ENCODE measurements at regions not wholly inside any gene's neighbourhood (a gene's known extent, or its start where the extent isn't known, plus 50 kb on each side); places are given as distances from the start of the nearest gene placed in this dataset.
"Not testable (repeated sequence)": the region's sequence is repeated elsewhere in the genome, so short reads cannot be mapped to it uniquely, and the experiment has no call there.

DNA sequence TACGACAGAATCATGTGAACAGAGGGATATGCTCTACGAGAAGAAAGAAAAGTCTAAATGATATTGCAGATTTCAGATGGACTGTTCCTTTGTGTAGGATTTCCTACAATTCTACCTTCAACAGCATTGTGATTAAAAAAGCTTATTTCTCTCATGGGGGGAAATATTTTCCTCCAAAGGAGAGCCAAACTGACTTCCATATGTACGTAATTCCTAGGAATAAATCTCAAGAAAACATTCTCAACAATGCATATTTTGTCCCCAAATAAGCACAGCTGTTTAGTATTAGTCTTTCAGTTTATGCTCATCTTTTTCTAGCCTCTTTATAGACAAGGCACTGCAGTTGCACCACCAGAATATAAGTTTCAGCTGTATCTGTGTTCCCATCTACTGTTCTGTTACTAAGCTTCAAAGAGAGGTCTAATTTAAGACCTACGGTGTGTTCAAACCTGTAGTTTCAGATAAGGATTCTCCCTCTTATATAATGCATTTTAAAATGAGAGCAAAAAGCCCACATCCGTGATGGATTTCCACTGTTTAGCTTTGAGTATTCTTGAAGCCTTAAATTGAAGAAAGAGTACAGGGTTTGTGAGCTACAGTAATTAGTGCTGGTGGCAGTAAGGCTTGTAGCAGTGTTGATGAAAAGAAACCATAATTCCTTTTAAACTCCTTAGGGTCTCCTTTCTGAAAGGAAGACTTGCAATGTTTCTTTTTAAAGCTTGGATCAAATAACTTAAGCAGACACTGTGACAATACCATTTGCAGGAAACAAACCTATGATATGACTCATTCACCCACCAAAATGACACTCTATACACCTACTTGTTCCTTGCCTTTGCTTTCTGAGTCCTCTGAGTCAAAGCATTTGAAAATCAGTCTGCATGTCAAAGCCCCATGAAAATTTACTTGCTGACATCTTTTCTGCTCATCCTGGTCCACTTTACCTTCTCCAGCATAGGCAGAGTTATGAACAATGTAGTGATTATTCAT is 754.1 kb downstream of the NOVA1 start:
- no peak for DNase-seq

DNA sequence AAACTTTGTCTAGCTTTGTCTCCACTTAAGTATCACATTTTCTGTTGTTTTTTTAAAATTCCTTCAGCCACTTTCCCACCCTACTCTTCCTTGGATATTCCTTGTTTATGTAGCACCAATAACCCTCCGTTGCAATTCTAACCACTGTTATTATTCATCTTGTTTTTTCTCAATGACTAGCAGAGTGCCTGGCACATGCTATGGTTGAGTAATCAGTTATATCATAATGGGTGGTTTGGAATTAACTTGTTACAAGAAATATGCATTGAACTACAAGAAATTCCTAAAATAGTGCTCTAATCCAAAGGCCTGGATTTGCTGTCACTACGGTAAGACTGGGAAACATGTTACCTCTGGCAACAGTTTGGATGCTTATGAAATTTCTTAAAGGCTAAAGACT is 756.6 kb downstream of the NOVA1 start:
- DNase-seq = no peak

DNA sequence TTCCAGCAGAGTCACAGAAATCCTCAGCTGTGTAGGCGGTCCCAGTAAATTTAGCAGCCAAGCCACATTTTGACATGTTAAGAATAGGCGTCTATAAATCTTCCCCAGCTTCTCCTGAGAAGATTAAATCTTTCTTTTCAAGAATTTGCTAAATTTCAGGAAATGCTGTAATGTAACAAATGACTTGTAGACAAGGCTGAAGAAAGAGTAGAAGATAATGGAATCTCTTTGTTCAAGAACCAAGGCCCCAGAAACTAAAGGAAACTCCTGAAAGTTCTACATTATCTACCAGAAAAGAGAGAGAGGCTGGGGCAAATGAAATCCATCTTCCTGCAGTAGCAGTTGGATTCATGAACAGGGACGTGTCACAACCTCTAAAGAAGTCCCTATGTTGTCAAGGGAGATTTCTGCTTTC is 760.3 kb downstream of the NOVA1 start:
- DNase-seq = no peak

DNA sequence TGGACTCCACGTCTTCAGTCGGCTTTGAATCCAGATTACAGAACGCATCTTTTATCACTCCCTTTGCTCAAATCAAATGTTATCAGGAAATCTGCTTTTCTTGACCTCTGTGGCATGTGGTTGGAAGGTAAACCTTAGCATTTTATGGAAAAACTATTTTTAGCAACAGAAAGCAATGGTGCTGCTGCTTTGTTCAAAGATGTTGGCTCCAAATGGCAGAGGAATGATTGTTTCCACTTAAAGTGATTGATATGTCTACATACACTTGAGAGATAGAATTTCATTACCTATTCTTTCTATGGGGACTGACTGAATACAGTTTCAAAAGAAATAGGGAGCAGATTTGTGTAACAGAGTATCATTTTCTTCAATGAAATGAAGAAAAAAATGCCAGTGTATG is 761.2 kb downstream of the NOVA1 start:
- DNase-seq = no peak

DNA sequence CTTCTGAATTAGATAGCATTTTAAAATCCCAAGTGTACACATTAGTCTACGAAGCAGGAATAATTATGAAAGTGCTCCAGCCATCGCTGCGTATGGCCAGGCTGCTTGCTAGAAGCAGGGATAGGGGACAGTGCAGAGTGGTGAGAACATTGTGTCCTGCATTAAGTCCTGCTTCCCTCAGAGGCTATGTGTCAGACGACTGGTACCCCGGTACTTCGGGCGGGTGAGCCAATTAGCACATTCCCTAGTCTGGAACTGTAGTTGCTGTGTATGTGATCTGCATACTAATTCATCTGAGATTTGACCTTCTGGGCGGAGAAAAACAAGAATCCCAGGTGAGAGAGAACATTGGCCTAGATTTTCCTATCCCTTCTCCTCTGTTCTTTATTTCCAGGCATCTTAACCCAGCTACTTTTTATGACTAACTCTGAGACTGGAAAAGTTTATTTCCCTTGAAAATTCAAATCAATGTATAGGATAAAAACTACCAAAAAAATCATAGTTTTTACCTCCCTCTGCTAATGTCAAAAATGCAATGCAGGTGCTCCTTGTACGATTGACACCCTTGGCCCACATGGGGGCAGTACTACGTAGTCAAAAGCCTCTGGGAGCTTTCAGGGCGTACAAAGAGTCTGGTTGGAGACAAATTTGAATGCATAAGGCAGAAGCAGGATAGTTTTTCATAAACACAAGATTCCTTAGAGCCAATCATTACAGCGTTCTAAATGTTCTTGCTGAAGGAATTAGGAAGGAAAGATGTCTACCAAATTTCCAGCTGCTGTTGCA is 764.3 kb downstream of the NOVA1 start:
- DNase-seq = peak; percentile 63

DNA sequence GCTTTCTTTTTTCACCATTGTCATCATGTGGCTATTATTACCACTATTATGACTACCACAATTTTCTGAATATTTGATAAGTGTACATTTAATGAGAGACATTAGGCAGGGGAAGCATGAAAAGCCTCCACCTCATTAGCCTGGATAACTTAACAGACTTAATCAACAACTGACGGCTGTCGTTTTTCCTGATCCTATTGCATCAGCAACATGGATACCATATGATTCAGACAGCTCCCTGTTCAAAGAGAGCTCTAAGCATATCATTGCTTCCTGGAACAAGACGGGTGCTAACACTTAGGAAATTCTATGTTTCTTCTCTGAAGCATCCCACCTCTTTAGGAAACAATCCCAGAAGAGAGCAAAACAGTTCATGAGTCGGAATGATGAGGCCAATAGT is 765.2 kb downstream of the NOVA1 start:
- DNase-seq = no peak

DNA sequence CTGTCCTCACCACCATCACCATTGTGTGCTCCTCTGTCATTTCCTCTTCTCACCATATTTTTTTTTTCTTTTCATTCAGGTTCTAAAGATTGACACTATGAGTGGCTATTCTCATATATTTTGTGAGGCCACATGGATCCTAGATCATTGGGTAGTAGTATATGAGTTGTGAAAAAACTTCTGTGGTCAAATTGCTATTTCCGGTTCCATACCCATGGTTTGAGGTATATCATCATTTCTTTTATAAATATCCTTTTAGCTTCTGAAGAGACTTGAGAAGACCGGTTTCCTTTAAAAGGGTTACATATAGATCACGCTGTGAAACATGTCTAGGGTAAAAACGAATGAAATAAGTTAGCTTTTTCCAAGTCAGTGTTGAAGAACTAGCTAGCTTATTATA is 769.3 kb downstream of the NOVA1 start:
- no peak for DNase-seq

DNA sequence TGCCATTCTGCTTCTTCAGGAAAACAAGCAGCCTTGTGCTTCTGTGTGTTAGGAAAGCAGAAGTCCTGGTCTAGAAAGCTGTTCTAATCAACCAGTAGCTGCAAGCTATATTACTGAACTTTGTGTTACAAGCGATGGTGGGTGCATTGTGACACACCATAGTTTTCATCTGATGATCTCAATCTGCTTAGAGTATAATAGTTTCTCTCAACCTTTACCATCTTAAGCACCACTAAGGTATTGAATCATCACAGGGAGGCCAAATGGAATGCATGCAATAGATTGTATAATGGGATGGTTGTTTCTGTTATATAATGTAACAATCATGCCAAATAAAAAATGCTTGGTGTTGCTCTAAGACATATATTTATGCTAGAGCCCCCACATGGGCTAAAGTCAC is 771.7 kb downstream of the NOVA1 start:
- no peak for DNase-seq

DNA sequence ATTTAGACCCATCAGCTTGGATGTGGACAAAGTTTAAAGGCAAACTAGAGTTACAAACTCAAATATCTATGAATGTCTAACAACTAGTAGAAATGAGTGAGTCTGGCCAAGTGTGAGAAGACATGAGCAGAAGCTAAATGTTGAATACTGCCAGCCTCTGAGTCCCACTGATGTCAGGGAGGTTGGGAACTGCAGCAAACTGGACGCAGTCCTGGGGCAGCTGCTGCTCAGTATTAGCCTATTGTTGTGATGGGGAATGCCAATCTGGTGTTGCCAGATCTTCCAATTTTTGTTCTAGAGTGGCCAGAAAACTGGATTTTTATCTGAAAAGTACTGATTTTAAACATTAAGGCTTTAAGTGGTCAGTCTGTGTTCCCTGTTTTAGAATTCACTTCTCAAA is 770.4 kb upstream of the STXBP6 start:
- DNase-seq = no peak

DNA sequence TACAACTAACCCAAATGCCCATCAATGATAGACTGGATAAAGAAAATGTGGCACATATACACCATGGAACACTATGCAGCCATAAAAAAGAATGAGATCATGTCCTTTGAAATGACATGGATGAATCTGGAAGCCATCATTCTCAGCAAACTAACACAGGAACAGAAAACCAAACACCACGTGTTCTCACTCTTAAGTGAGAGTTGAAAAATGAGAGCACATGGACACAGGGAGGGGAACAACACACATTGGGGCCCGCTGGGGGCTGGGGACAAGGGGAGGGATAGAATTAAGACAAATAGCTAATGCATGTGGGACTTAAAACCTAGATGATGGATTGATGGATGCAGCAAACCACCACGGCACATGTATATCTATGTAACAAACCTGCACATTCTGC is 764.7 kb upstream of the STXBP6 start:
- not testable (repeated sequence) for DNase-seq

DNA sequence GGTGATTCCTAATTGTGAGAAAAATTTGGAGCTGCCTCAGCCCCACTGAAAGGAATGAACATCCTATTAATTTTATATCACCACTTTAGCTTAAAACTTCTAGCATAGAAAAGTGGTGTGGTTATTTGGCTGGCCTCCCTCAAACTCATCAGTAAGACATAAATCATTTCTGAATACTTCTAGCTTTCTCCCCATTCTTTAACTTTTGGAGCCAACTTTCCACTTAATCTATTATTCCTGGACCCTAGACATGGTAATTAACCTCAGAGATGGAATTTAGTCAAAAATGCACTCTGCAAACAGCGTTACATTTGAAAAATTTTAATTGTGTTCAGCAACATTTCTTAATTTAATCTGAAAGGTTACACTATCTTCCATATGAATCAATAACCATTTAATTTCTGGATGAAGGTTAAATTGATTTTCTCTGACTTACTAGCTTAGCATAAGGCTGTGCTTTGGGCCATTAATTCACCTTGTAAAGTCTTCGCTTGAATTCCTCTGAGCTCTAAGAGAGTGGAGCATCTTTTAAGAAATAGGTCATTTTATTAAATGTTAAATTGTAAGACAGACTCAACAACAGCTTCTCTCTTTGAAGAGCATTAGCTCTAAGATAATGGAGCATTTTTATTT is 753.6 kb upstream of the STXBP6 start:
- no peak for DNase-seq

DNA sequence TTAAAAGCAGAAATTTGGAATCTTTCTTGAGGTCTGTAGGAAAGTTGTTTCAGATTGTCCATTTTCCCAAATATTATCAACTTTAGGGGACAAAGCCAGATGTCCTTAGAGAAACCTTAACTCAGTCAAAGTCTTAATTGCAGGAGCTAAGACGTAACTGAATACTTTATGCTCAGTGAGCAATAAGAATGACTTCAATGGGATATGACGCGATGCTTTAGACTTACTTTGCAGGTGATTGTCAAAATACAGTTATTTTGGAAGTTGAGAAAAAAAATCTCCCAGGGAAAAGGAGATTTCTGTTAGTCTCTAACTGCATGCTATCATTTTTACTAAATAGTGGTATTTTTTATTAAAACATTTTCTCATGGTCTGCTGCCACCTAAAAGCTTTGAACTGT is 750.9 kb upstream of the STXBP6 start:
- DNase-seq = no peak

DNA sequence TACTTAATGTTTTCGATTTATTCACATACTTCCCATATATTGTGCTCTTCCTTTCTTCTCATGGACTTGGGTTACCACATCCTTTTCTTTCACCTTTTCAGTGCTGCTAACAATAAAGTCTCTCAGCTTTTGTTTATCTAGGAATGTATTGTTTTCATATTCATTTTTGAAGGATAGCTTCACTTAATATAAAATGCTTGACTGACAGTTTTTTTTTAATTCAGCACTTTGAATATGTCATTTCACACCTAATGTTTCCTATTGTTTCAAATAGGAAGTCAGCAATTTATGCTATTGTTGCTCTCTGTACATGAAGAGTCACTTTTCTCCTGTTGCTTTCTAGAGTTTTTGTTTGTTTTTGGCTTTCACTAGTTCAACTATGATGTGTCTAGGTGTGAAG is 738.3 kb upstream of the STXBP6 start:
- no peak for DNase-seq

DNA sequence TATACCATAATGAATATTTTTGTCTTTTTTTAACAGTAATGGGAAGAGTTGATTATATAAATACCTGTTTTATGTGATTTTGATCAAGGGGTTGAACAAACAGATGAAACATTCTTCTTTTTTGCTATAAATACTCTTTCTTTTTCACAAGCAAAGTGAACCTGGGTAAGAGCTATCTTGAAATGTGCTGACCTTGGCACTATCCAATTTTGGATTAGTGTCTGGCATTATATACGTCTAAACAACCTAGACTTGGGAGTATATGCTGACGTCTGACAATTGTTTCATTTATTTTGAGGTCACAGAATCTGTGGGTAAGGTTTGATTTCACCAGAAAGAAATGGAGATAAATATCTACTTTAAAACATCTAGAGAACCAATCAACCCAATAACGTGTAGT is 716.0 kb upstream of the STXBP6 start:
- DNase-seq = no peak

DNA sequence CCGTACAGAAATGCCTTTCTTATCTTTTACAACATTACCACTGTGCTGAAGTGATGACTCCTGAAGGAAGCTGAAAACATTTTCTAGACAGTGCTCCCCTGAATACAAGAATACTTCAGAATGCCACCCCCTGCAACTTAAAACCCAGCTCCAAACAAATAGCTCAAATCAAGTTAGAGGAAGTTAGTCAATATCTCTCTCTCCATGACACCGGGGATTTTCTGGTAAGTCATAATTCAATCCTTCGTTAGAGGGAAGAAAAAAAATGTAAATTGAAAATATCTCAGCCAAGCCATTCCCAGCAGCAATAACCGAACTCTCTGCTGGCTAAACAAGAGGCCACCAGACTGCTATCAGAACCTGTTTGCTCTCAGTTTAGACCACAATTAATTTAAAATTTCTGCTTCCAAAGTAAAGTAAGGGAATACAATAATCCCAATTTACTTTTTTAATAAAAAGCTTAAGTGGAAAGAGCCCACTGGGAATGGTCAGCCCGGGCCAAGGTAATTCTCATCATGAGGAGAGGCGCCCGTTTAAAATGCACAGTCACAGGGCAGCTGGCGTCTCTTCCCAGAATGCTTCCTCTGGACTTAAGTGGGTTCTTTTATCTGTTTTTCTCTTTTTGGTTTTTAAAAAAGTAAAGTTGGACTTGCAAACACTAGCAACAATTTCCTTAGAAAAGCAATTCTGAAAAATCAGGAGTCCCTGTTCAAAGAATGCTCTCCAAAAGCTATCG is 710.1 kb upstream of the STXBP6 start:
- DNase-seq = no peak

DNA sequence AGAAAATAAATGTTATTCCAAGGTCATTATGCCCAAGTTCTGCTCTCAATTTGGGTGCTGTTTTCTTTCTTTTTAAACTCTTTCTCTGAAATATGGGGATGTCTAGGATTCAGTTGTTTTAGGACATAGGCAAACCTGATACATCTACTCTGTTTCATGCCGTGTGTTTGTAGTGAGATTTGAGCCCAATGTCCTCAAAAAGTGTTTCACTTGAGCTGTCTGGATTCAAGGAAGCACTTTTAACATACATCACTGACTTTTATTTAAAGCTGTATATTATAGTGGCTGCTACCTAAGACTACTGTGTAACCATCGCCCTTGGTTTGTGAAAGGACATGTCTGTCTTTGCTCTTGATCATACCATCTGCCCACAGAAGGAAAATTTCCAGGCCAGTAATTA is 709.3 kb upstream of the STXBP6 start:
- DNase-seq = no peak

DNA sequence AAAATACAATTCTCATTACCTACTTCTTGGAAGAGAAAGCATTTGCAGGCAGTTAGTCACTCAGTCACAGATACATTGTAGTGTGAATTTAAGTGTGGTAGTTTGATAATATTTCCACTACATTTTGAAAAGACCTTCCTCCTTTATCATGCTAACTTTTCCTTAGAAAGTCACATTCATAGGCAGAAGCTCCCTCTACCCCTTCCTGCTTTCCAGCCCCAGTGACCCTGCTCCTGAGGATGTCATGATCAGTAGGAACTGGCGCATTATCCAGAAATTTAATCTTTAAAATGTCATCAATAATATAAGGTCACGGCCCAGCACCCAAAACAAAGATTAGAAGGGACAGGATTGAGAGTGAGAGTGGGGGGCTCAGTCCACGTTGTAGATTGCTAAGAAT is 707.4 kb upstream of the STXBP6 start:
- no peak for DNase-seq

DNA sequence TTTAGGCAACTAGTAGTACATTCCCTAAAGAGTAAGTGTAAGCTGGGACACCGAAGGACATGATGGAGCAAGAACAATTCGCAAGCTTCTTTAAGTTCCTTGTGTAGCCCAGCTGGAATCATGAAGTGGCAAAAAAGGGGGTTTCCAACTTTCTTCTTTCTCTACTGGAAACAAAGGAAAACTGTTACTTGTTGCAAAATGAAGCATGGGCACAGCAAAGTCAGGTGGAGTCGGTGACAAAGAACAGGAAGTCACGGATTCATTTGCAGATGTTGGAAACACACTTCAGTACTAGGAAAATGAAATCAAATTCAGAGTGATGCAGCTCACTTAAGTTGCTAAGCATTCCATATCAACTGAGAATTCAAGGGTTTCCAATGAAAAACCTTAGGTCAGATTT is 706.9 kb upstream of the STXBP6 start:
- DNase-seq = no peak

DNA sequence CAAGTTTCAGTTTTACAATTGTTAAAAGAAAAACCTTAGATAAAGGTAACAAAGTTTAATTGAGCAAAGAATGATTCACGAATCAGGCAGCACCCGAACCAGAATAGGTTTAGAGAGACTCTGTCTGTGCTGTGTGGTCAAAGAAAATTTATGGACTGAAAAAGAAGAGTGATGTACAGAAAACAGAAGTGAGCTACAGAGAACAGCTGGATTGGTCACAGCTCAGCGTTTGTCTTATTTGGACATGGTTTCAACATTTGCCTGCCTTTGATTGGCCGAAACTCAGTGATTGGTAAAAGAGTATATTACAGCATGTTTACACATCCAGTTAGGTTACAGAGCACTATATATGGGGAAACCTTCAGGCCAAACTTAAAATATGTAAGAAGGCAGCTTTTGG is 703.2 kb upstream of the STXBP6 start:
- DNase-seq = no peak

DNA sequence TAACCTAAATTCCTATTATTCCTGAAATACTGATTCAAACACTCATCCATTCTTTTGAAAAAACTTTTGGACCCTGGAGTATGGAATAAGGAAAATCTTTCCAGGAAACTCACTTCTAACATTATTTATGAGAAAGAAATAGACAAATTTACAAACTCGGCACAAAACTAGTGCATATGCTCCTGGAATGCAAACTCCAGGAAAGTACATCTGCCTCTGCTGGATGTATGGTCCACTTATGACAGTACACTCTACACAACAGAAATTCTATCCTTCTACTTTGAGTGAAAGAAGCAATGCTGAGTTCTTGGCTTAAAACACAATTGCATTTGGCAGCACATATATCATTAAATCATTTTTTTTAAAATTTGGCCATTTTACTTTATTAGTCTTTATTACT is 700.5 kb upstream of the STXBP6 start:
- peak; percentile 61 for DNase-seq

Data from NCI-H446 treated with DMSO at 0.1 percent for 48 hours (cell line).